Breast epithelium (tissue), 3 donors: ENCODE measurements at regions not wholly inside any gene's neighbourhood (a gene's known extent, or its start where the extent isn't known, plus 50 kb on each side); places are given as distances from the start of the nearest gene placed in this dataset.

Experiments used
- POLR2A ChIP-seq: fragments of 450-650 bp; IDR thresholded peaks from one replicate; pipeline ENCODE4 v1.6.1; 2016; ENCODE audit warnings: antibody characterized with exemption, mild to moderate bottlenecking, moderate library complexity
- POLR2AphosphoS5 ChIP-seq, 3 donors: sonication (generic); formaldehyde crosslinking; IDR thresholded peaks; one replicate each; pipeline ENCODE4 v1.6.1; 2017; ENCODE audit warnings: antibody characterized with exemption in 3 of 3
- TF ChIP-seq, protein P1 (sequence below), 3 donors: fragments of 450-650 bp; IDR thresholded peaks; one replicate each; pipeline ENCODE4 v1.5.1; 2016 to 2017; ENCODE audit warnings: antibody characterized with exemption in 3 of 3, mild to moderate bottlenecking in 3 of 3, moderate library complexity in 3 of 3

- TF ChIP-seq, protein P1, sequence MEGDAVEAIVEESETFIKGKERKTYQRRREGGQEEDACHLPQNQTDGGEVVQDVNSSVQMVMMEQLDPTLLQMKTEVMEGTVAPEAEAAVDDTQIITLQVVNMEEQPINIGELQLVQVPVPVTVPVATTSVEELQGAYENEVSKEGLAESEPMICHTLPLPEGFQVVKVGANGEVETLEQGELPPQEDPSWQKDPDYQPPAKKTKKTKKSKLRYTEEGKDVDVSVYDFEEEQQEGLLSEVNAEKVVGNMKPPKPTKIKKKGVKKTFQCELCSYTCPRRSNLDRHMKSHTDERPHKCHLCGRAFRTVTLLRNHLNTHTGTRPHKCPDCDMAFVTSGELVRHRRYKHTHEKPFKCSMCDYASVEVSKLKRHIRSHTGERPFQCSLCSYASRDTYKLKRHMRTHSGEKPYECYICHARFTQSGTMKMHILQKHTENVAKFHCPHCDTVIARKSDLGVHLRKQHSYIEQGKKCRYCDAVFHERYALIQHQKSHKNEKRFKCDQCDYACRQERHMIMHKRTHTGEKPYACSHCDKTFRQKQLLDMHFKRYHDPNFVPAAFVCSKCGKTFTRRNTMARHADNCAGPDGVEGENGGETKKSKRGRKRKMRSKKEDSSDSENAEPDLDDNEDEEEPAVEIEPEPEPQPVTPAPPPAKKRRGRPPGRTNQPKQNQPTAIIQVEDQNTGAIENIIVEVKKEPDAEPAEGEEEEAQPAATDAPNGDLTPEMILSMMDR (IDR thresholded peaks at IDR 0.05): no peak
- TF ChIP-seq POLR2A: no peak
- TF ChIP-seq POLR2AphosphoS5 (IDR thresholded peaks at IDR 0.05): no peak
Observed at GRCh38 chr1:112074711-112075110, 85.2 kb upstream of the KCND3 start.
